WERI-Rb-1 (cell line): ENCODE measurements at regions not wholly inside any gene's neighbourhood (a gene's known extent, or its start where the extent isn't known, plus 50 kb on each side); places are given as distances from the start of the nearest gene placed in this dataset.

Experiments used
- DNase-seq: peaks from one replicate; pipeline ENCODE4 v3.0.0-alpha.2; 2020
- H3K27ac ChIP-seq: fragments of 250-450 bp; sonication (Bioruptor Pico); 2 replicates; pipeline ENCODE4 v1.5.1; 2020; ENCODE audit warnings: mild to moderate bottlenecking, moderate library complexity
- H3K27me3 ChIP-seq: fragments of 250-450 bp; sonication (Bioruptor Pico); 2 replicates; pipeline ENCODE4 v1.5.1; 2021; ENCODE audit warnings: mild to moderate bottlenecking, low read depth, moderate library complexity; ENCODE audit not compliant: insufficient read depth, severe bottlenecking
- H3K36me3 ChIP-seq: fragments of 250-450 bp; sonication (Bioruptor Pico); 2 replicates; pipeline ENCODE4 v1.5.1; 2020; ENCODE audit warnings: mild to moderate bottlenecking, moderate library complexity
- H3K4me3 ChIP-seq: 2 replicates; pipeline ENCODE4 v1.5.1; 2011; ENCODE audit warnings: low read depth, mild to moderate bottlenecking, control low read depth, low read length
- H3K9me3 ChIP-seq: fragments of 250-450 bp; sonication (Bioruptor Pico); 2 replicates; pipeline ENCODE4 v1.5.1; 2021; ENCODE audit warnings: mild to moderate bottlenecking, moderate library complexity; ENCODE audit not compliant: severe bottlenecking
- CTCF ChIP-seq: IDR thresholded peaks from 2 replicates; pipeline ENCODE4 v1.5.1; 2011; ENCODE audit warnings: low read depth, mild to moderate bottlenecking, control low read depth, inconsistent platforms, low read length

DNA sequence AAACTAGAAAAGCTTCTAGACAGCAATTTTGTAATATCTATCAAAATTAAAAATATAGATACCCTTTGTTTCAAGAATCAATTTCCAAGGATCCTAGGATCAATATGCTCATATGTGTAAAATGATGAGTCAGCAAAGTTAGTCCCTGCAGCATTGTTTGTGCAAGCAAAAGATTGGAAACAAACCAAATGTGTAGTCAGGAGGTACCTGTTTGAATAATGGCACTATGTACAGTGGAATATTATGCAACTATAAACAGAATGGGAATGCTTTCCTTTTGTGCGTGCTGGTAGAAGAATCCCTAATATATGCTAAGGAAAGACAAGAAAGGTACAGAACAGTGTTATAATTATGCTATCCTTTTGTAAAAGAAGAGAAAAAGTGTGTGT lies 58.5 kb upstream of the PJA2 start:
- H3K27ac ChIP-seq: no peak overlapping the region
- no peak for DNase-seq

DNA sequence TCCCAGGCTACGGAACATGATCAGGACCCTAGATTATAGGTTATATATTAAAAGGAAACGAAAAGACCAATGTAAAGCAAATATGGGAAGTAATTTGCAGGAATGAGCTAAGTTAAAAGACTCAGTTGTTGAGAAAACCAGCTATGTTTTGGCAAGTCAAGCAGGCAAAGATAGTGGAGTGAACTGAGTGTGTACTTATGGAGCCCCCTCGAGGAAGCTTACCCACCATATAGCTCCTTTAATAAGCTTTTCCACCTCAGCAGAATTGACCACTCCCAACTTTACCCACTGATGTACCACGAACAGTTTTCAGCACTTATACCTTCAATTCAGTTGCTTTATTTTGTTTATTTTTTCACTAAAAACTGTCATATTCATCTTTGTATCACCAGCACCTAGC lies 57.3 kb upstream of the PJA2 start:
- H3K36me3 ChIP-seq: no peaks in the 10 kb centered on the region
- H3K9me3 ChIP-seq: no peaks in the 10 kb centered on the region
- no peak overlapping the region for H3K4me3 ChIP-seq
- no peak for TF ChIP-seq CTCF
- no peak overlapping the region for H3K27ac ChIP-seq
- H3K27me3 ChIP-seq: no peaks in the 10 kb centered on the region
- no peak for DNase-seq

More for the DNA sequence above, 58.5 kb upstream of the PJA2 start:
- TF ChIP-seq CTCF: no peak
- Histone ChIP-seq H3K36me3 (no peaks in the 10 kb centered on the region), H3K9me3 (no peaks in the 10 kb centered on the region), H3K4me3 (no peak overlapping the region), H3K27me3 (no peaks in the 10 kb centered on the region)
